Renal cortical epithelial cell (primary cell): ENCODE measurements at regions not wholly inside any gene's neighbourhood (a gene's known extent, or its start where the extent isn't known, plus 50 kb on each side); places are given as distances from the start of the nearest gene placed in this dataset.
"Not testable (repeated sequence)": the region's sequence is repeated elsewhere in the genome, so short reads cannot be mapped to it uniquely, and the experiment has no call there.

ENCODE experiments used
- DNase-seq: peaks from one replicate; pipeline ENCODE4 v3.0.0-alpha.2; 2011; ENCODE audit warnings: low read depth

- DNase-seq, result no peak
Measured at GRCh38 chr10:3380406-3381050, 207.9 kb upstream of the PITRM1 start.

GRCh38 chr10:3376631-3377030, 204.0 kb upstream of the PITRM1 start:
- no peak for DNase-seq

- DNase-seq, result no peak
Measured at GRCh38 chr10:3375505-3375904, 202.9 kb upstream of the PITRM1 start.

- no peak for DNase-seq
Measured at GRCh38 chr10:3374914-3375313, 202.3 kb upstream of the PITRM1 start.

GRCh38 chr10:3373374-3374027, 200.9 kb upstream of the PITRM1 start:
- not testable (repeated sequence) for DNase-seq

GRCh38 chr10:3372281-3372680, 199.7 kb upstream of the PITRM1 start:
- no peak for DNase-seq

- DNase-seq, result not testable (repeated sequence)
Measured at GRCh38 chr10:3371624-3372023, 199.0 kb upstream of the PITRM1 start.

- no peak for DNase-seq
Measured at GRCh38 chr10:3366735-3367405, 194.3 kb upstream of the PITRM1 start.

GRCh38 chr10:3366043-3366442, 193.5 kb upstream of the PITRM1 start:
- no peak for DNase-seq

- peak; percentile 52 for DNase-seq
Measured at GRCh38 chr10:3365630-3366029, 193.0 kb upstream of the PITRM1 start.

- no peak for DNase-seq
Measured at GRCh38 chr10:3364768-3365480, 192.3 kb upstream of the PITRM1 start.

- DNase-seq, result no peak
Measured at GRCh38 chr10:3363311-3364045, 190.9 kb upstream of the PITRM1 start.

GRCh38 chr10:3362394-3362793, 189.8 kb upstream of the PITRM1 start:
- no peak for DNase-seq

- no peak for DNase-seq
Measured at GRCh38 chr10:3361640-3362039, 189.1 kb upstream of the PITRM1 start.

GRCh38 chr10:3357737-3358136, 185.2 kb upstream of the PITRM1 start:
- DNase-seq, result no peak

GRCh38 chr10:3355536-3355935, 183.0 kb upstream of the PITRM1 start:
- no peak for DNase-seq

- DNase-seq, result peak; percentile 4
Measured at GRCh38 chr10:3354174-3354900, 181.8 kb upstream of the PITRM1 start.

- no peak for DNase-seq
Measured at GRCh38 chr10:3353235-3353634, 180.7 kb upstream of the PITRM1 start.

GRCh38 chr10:3350617-3351258, 178.2 kb upstream of the PITRM1 start:
- no peak for DNase-seq

- no peak for DNase-seq
Measured at GRCh38 chr10:3350205-3350604, 177.6 kb upstream of the PITRM1 start.

GRCh38 chr10:3348564-3348963, 176.0 kb upstream of the PITRM1 start:
- no peak for DNase-seq
